Karpas-422 (cell line): ENCODE measurements at regions not wholly inside any gene's neighbourhood (a gene's known extent, or its start where the extent isn't known, plus 50 kb on each side); places are given as distances from the start of the nearest gene placed in this dataset.

Source experiments
- DNase-seq: peaks from one replicate; pipeline ENCODE4 v3.0.0-alpha.2; 2015
- H2AFZ ChIP-seq: fragments of 200-600 bp; sonication (generic); 2 replicates; pipeline ENCODE4 v1.6.1; 2014; ENCODE audit warnings: antibody characterized with exemption, low read length, mixed read lengths
- H3K27ac ChIP-seq: fragments of 200-600 bp; sonication (generic); 2 replicates; pipeline ENCODE4 v1.5.1; 2014; ENCODE audit warnings: mild to moderate bottlenecking, low read length, moderate library complexity
- H3K27me3 ChIP-seq: fragments of 200-600 bp; sonication (generic); 2 replicates; pipeline ENCODE4 v1.6.1; 2014; ENCODE audit warnings: low read length, mixed read lengths
- H3K36me3 ChIP-seq: fragments of 200-600 bp; sonication (generic); 2 replicates; pipeline ENCODE4 v1.6.1; 2014; ENCODE audit warnings: low read length, mixed read lengths; ENCODE audit not compliant: insufficient read depth
- H3K4me1 ChIP-seq: fragments of 200-600 bp; sonication (generic); 2 replicates; pipeline ENCODE4 v1.6.1; 2014; ENCODE audit warnings: mild to moderate bottlenecking, low read length, mixed read lengths
- H3K4me2 ChIP-seq: fragments of 200-600 bp; sonication (generic); 2 replicates; pipeline ENCODE4 v1.6.1; 2014; ENCODE audit warnings: low read length, low read depth, mild to moderate bottlenecking; ENCODE audit not compliant: poor library complexity, severe bottlenecking
- H3K4me3 ChIP-seq: fragments of 200-600 bp; sonication (generic); 2 replicates; pipeline ENCODE4 v1.5.1; 2014; ENCODE audit warnings: mild to moderate bottlenecking, antibody characterized with exemption, low read length, mixed read lengths
- H3K79me2 ChIP-seq: fragments of 200-600 bp; sonication (generic); 2 replicates; pipeline ENCODE4 v1.6.1; 2014; ENCODE audit warnings: mild to moderate bottlenecking, low read length, mixed read lengths
- H3K9ac ChIP-seq: fragments of 200-600 bp; sonication (generic); 2 replicates; pipeline ENCODE4 v1.6.0; 2014; ENCODE audit warnings: low read length
- H3K9me2 ChIP-seq: fragments of 200-600 bp; sonication (generic), shearing (Covaris generic); replicated peaks from 2 replicates; pipeline ENCODE4 v1.6.0; 2014; ENCODE audit warnings: mild to moderate bottlenecking, low read length, moderate library complexity; ENCODE audit not compliant: insufficient read depth
- H3K9me3 ChIP-seq: fragments of 300-700, 200-600 bp; sonication (generic); 2 replicates; pipeline ENCODE4 v1.6.1; 2014; ENCODE audit warnings: low read length, mixed read lengths
- H4K20me1 ChIP-seq: fragments of 200-600 bp; sonication (generic); 2 replicates; pipeline ENCODE4 v1.6.1; 2014; ENCODE audit warnings: mild to moderate bottlenecking, antibody characterized with exemption, low read length, low read depth; ENCODE audit not compliant: insufficient read depth

GRCh38 chr3:161884830-161885229 is 388.2 kb downstream of the OTOL1 start:
- H3K4me3 ChIP-seq: no peak overlapping the region
- no peaks in the 10 kb centered on the region for H4K20me1 ChIP-seq
- no peaks in the 10 kb centered on the region for H3K27me3 ChIP-seq
- H3K27ac ChIP-seq: no peak overlapping the region
- no peak overlapping the region for H3K9ac ChIP-seq
- no peak for DNase-seq
- H3K9me3 ChIP-seq: no peaks in the 10 kb centered on the region; the same call in none of the 2 replicates
- no peaks in the 10 kb centered on the region for H3K36me3 ChIP-seq
- no peak overlapping the region for H2AFZ ChIP-seq
- H3K79me2 ChIP-seq: no peaks in the 10 kb centered on the region
- H3K4me1 ChIP-seq: no peaks in the 10 kb centered on the region
- H3K4me2 ChIP-seq: no peak overlapping the region
- no peaks in the 10 kb centered on the region for H3K9me2 ChIP-seq

DNA sequence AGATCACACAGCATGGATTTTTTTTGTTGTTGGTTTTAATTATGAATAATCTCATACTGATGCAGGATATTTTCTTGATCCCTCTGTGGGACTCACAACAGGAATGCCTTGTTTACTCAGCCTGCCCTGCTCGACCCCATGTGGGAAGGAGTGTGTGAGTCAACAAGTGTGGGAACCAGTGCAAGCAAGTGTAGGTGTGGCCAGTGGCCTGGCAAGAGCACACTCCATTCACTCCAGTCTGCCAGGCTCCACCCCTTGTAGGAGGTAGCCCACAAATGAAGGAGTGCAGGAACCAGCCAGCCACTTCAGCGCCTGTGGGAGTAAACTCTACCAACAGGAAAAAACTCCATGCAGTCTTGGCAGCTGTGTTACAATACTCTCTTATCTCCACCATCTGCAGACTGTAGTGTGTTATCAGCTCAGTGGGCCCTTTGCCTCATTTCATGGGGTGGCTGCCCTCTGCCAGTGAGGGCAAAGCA is 393.6 kb downstream of the OTOL1 start:
- H2AFZ ChIP-seq: no peak overlapping the region
- H3K79me2 ChIP-seq: no peaks in the 10 kb centered on the region
- H3K9me3 ChIP-seq: peaks cover 3% of the 10 kb centered on the region; the same call in 1 of the 2 replicates
- H4K20me1 ChIP-seq: no peaks in the 10 kb centered on the region
- no peaks in the 10 kb centered on the region for H3K27me3 ChIP-seq
- H3K4me2 ChIP-seq: no peak overlapping the region
- no peaks in the 10 kb centered on the region for H3K36me3 ChIP-seq
- no peak overlapping the region for H3K4me3 ChIP-seq
- H3K9me2 ChIP-seq: no peaks in the 10 kb centered on the region
- no peaks in the 10 kb centered on the region for H3K4me1 ChIP-seq
- no peak overlapping the region for H3K9ac ChIP-seq
- no peak overlapping the region for H3K27ac ChIP-seq
- no peak for DNase-seq

- no peak for DNase-seq
- Histone ChIP-seq H3K9me2 (no peaks in the 10 kb centered on the region), H3K9ac (no peak overlapping the region)
Measured at GRCh38 chr3:161893972-161894371, 397.4 kb downstream of the OTOL1 start.

DNA sequence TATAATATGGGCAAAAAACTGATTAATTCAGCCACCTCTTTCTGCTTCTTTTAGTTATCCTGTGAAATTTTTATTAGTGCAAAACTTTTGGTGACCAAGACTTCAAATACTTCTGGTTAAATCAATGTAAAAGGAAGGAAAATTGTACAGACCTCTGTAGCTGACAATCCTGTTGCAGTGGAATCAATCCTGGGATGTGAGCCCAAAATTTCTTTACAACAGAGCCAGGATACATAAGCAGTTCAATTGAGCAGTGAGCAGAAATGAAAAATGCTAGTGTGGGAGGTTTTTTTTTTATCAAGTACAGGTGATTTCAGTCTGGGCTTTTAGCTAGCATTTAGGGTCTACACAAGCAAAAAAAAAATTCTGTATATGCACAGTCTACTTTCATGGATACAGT is 398.0 kb downstream of the OTOL1 start:
- DNase-seq: no peak
- no peaks in the 10 kb centered on the region for H4K20me1 ChIP-seq
- no peak overlapping the region for H3K4me3 ChIP-seq

More at GRCh38 chr3:161893972-161894371, 397.4 kb downstream of the OTOL1 start:
- no peaks in the 10 kb centered on the region for H3K36me3 ChIP-seq
- H3K79me2 ChIP-seq: no peaks in the 10 kb centered on the region
- no peaks in the 10 kb centered on the region for H3K27me3 ChIP-seq
- H3K4me1 ChIP-seq: no peaks in the 10 kb centered on the region
- no peak overlapping the region for H3K27ac ChIP-seq
- no peak overlapping the region for H3K4me3 ChIP-seq
- no peak overlapping the region for H2AFZ ChIP-seq
- no peaks in the 10 kb centered on the region for H4K20me1 ChIP-seq
- peaks cover 3% of the 10 kb centered on the region for H3K9me3 ChIP-seq
- no peak overlapping the region for H3K4me2 ChIP-seq

DNA sequence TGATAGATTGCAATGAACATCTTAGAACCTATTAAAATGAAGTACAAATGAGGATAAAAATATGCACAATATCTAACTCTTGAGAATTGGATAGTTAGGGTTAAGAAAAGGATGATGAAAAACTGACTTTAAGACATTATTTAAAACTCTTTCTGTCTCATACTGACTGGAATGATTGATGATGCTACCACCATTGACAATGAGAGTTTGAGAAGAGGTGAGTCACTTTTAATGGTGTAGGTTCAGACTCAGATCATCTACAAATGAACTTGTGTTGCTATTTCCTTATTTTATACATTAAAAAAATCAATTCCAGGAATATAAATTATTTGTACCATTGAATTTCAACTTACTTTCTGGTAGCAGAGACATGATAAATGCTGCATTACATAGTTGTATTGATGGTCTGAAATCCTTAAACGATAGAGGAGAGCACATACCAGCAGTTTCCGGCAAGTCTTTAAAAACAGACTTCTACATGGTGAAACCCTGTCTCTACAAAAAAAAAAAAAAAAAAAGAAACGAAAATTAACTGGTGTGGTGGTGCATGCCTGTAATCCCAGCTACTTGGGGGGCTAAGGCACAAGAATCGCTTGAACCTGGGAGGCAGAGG is 409.0 kb downstream of the OTOL1 start:
- Histone ChIP-seq H3K9me2 (no peaks in the 10 kb centered on the region), H2AFZ (no peak overlapping the region), H3K36me3 (no peaks in the 10 kb centered on the region), H3K9me3 (peaks cover 5% of the 10 kb centered on the region; the same call in 1 of the 2 replicates), H3K27ac (no peak overlapping the region), H3K4me1 (no peaks in the 10 kb centered on the region), H3K79me2 (no peaks in the 10 kb centered on the region), H3K4me2 (no peak overlapping the region), H3K27me3 (no peaks in the 10 kb centered on the region), H3K4me3 (no peak overlapping the region), H3K9ac (no peak overlapping the region), H4K20me1 (no peaks in the 10 kb centered on the region)
- DNase-seq: no peak

More for the DNA sequence above, 398.0 kb downstream of the OTOL1 start:
- no peaks in the 10 kb centered on the region for H3K36me3 ChIP-seq
- no peak overlapping the region for H3K27ac ChIP-seq
- H3K4me1 ChIP-seq: no peaks in the 10 kb centered on the region
- H2AFZ ChIP-seq: no peak overlapping the region
- no peaks in the 10 kb centered on the region for H3K27me3 ChIP-seq
- H3K9me3 ChIP-seq: peaks cover 3% of the 10 kb centered on the region
- H3K79me2 ChIP-seq: no peaks in the 10 kb centered on the region
- H3K9me2 ChIP-seq: no peaks in the 10 kb centered on the region
- no peak overlapping the region for H3K9ac ChIP-seq
- no peak overlapping the region for H3K4me2 ChIP-seq

DNA sequence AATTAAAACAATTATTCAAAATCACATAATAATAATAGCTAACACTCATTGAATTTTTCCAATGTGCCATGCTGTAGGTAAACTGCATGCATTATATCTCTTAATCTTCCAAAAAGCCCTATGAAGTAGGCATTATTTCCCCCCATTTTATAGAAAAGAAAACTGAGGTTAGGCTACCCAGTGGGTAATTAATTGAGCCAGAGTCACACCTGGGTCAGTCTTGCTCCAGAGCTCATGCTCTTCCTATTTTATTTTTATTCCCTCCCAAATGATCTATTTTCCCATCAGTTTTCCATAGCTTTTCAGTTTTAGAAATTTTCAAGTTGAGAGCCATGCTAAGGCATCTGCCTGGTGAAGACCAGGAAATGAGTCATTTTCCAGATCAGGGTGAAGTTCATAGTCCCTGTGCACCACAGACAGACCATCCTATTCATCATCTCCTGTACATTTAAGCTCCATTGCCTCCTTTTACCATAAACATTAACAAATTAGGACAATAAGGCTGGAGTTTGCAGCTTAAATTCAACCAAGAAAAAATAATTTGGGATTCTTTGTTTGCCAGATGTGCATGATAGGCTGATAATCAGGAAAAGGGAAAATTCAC is 417.3 kb downstream of the OTOL1 start:
- Histone ChIP-seq H3K9me2 (no peaks in the 10 kb centered on the region), H3K27me3 (no peaks in the 10 kb centered on the region), H3K79me2 (no peaks in the 10 kb centered on the region), H3K4me2 (no peak overlapping the region), H3K9me3 (peaks cover 6% of the 10 kb centered on the region), H3K9ac (no peak overlapping the region), H3K36me3 (no peaks in the 10 kb centered on the region), H3K4me3 (no peak overlapping the region), H3K4me1 (no peaks in the 10 kb centered on the region), H3K27ac (no peak overlapping the region), H2AFZ (no peak overlapping the region), H4K20me1 (no peaks in the 10 kb centered on the region)
- no peak for DNase-seq

- no peak overlapping the region for H3K9ac ChIP-seq
- H3K9me3 ChIP-seq: peaks cover 6% of the 10 kb centered on the region
- H4K20me1 ChIP-seq: no peaks in the 10 kb centered on the region
- H3K4me1 ChIP-seq: no peaks in the 10 kb centered on the region
- H3K9me2 ChIP-seq: no peaks in the 10 kb centered on the region
- DNase-seq: no peak
- H3K4me2 ChIP-seq: no peak overlapping the region
- H3K79me2 ChIP-seq: no peaks in the 10 kb centered on the region
- H3K27ac ChIP-seq: no peak overlapping the region
- H3K36me3 ChIP-seq: no peaks in the 10 kb centered on the region
- no peaks in the 10 kb centered on the region for H3K27me3 ChIP-seq
- H3K4me3 ChIP-seq: no peak overlapping the region
- no peak overlapping the region; the same call in 1 of the 2 replicates for H2AFZ ChIP-seq
Measured at GRCh38 chr3:161914703-161915417, 418.3 kb downstream of the OTOL1 start.

GRCh38 chr3:161915418-161915750 is 418.8 kb downstream of the OTOL1 start:
- no peak overlapping the region for H3K4me2 ChIP-seq
- H3K27ac ChIP-seq: no peak overlapping the region
- H3K36me3 ChIP-seq: no peaks in the 10 kb centered on the region
- H2AFZ ChIP-seq: no peak overlapping the region
- DNase-seq: no peak
- H3K9me2 ChIP-seq: no peaks in the 10 kb centered on the region
- no peak overlapping the region for H3K9ac ChIP-seq
- no peaks in the 10 kb centered on the region for H4K20me1 ChIP-seq
- no peak overlapping the region for H3K4me3 ChIP-seq
- H3K9me3 ChIP-seq: peaks cover 6% of the 10 kb centered on the region
- H3K79me2 ChIP-seq: no peaks in the 10 kb centered on the region
- H3K27me3 ChIP-seq: no peaks in the 10 kb centered on the region
- H3K4me1 ChIP-seq: no peaks in the 10 kb centered on the region
